ENCODE measurements at regions not wholly inside any gene's neighbourhood (a gene's known extent, or its start where the extent isn't known, plus 50 kb on each side); places are given as distances from the start of the nearest gene placed in this dataset.

- no peak overlapping the region for H2AFZ ChIP-seq (ENCODE audit: low read length)
- no peaks in the 10 kb centered on the region for H3K79me2 ChIP-seq (ENCODE audit: control insufficient read depth in 1 of 2, insufficient read depth in 2 of 2, low read length in 2 of 2)
- ChIA-PET CTCF (ENCODE audit: partially characterized antibody) (interaction anchor here (0.8 to 4.3 kb wide), 7 partner anchors 13 to 211 kb away, joined by 3 to 13 read pairs (median 3); no protein-coding TSS in a partner anchor), POLR2A (ENCODE audit: partially characterized antibody) (interaction anchor here (1.2 kb wide), 1 partner anchor 67 kb away, joined by 3 read pairs; no protein-coding TSS in a partner anchor)
- H3K4me2 ChIP-seq (ENCODE audit: insufficient read depth in 1 of 2, low read depth in 2 of 2, low read length in 2 of 2): no peak overlapping the region
- H3K79me1 ChIP-seq (ENCODE audit: low read depth, low read length): no peaks in the 10 kb centered on the region
- H2BK12ac ChIP-seq (ENCODE audit: low read depth, low read length): no peak overlapping the region
- H3K27me3 ChIP-seq (replicated peaks in 1 of 4; ENCODE audit: control insufficient read depth in 3 of 4, extremely low read depth in 1 of 4, insufficient read depth in 3 of 4, low read length in 3 of 4): no peaks in the 10 kb centered on the region
- H4K20me1 ChIP-seq (replicated peaks in 1 of 2; ENCODE audit: control insufficient read depth in 1 of 2, insufficient read depth in 2 of 2, low read length in 2 of 2): no peaks in the 10 kb centered on the region
- H2BK5ac ChIP-seq (ENCODE audit: low read depth, low read length): no peak overlapping the region
- no peak overlapping the region for H2BK15ac ChIP-seq (ENCODE audit: low read length)
- H2BK120ac ChIP-seq (replicated peaks; ENCODE audit: low read depth, low read length): no peak overlapping the region
- no peak overlapping the region for H3K4me3 ChIP-seq (ENCODE audit: extremely low read depth in 1 of 4, insufficient read depth in 2 of 4, low read depth in 3 of 4, low read length in 4 of 4)
- no peak overlapping the region for H3K9ac ChIP-seq (replicated peaks in 1 of 4; ENCODE audit: extremely low read depth in 1 of 4, low read depth in 3 of 4, low read length in 3 of 4)
- no peak for FAIRE-seq
- H3K56ac ChIP-seq (replicated peaks; ENCODE audit: insufficient read length, low read depth, low read length): no peak overlapping the region
- H3K23me2 ChIP-seq (ENCODE audit: low read depth, low read length): no peaks in the 10 kb centered on the region
- TF ChIP-seq PHF8 (conservative IDR thresholded peaks at IDR 0.05; ENCODE audit: low read depth, low read length) (no peak), BRCA1 (IDR thresholded peaks at IDR 0.05; ENCODE audit: low read depth, low read length) (no peak), SP4 (IDR thresholded peaks at IDR 0.05; ENCODE audit: low read length) (no peak), RFX5 (IDR thresholded peaks at IDR 0.05; ENCODE audit: borderline replicate concordance, low read depth, low read length) (no peak)
- H3K27ac ChIP-seq (ENCODE audit: low read depth, low read length): no peak overlapping the region
- H3K23ac ChIP-seq (ENCODE audit: insufficient read length): no peak overlapping the region
- no peak overlapping the region for H4K8ac ChIP-seq (ENCODE audit: extremely low read depth, insufficient read depth, low read length)
- no peak overlapping the region for H3K14ac ChIP-seq (ENCODE audit: insufficient read length)
- no peak overlapping the region for H2BK20ac ChIP-seq (ENCODE audit: low read length)
- H3K18ac ChIP-seq (ENCODE audit: extremely low read depth, low read length): no peak overlapping the region
- peaks cover 0 to 3% (median 0%) of the 10 kb centered on the region in 4 experiments; a peak in 1 of 7 replicates for H3K4me1 ChIP-seq (replicated peaks in 1 of 4; ENCODE audit: control insufficient read depth in 3 of 4, insufficient read depth in 4 of 4, low read length in 3 of 4)
- no peak for DNase-seq (ENCODE audit: low read depth in 1 of 2, low spot score in 2 of 2)
- H4K5ac ChIP-seq (ENCODE audit: insufficient read length, low read depth, low read length): no peak overlapping the region
- no peak overlapping the region for H4K91ac ChIP-seq (replicated peaks; ENCODE audit: insufficient read length, low read length)
- no peak overlapping the region for H3K4ac ChIP-seq (replicated peaks; ENCODE audit: insufficient read length, low read depth, low read length)
- no peaks in the 10 kb centered on the region for H3K9me3 ChIP-seq (ENCODE audit: insufficient read depth in 2 of 2, low read depth in 1 of 2, low read length in 1 of 2)
- no peak overlapping the region for H2AK5ac ChIP-seq (ENCODE audit: low read depth, low read length)
- H3K36me3 ChIP-seq (ENCODE audit: control insufficient read depth in 2 of 4, insufficient read depth in 4 of 4, low read length in 3 of 4): no peaks in the 10 kb centered on the region
- WGBS, 2 experiments (ENCODE audit: extremely low coverage in 1 of 2, insufficient coverage in 1 of 2, insufficient read length in 1 of 2, insufficient replicate concordance in 2 of 2, low coverage in 1 of 2, low lambda C conversion rate in 2 of 2, missing lambda C conversion rate in 1 of 2): 91% methylated on average over 1 of the region's 1 CpG; no CpG with 5 or more reads in 1 of the 2 experiments
These were observed 102.9 kb upstream of the SMAD3 start for GRCh38 chr15:66962522-66962921.
